B cell (primary cell): ENCODE measurements at regions not wholly inside any gene's neighbourhood (a gene's known extent, or its start where the extent isn't known, plus 50 kb on each side); places are given as distances from the start of the nearest gene placed in this dataset.

Experiments
- ATAC-seq: fragments of 200-7000 bp; cut with Tn5 transposase; one replicate; pipeline ENCODE4 v1.10.0; 2021; ENCODE audit warnings: low read depth, mild to moderate bottlenecking, moderate number of reproducible peaks, moderate library complexity
- CTCF ChIA-PET: fragments of 350-600 bp; sonication (Branson Sonifier 250); formaldehyde crosslinking; loops from one replicate; lab custom pipeline; 2021; ENCODE audit warnings: antibody characterized with exemption, inconsistent platforms; lab: Charles Lee
- POLR2A ChIA-PET: fragments of 350-600 bp; sonication (Branson Sonifier 250); formaldehyde crosslinking; loops from one replicate; lab custom pipeline; 2021; ENCODE audit warnings: antibody characterized with exemption; lab: Charles Lee
- DNase-seq: peaks from one replicate; pipeline ENCODE4 v3.0.0; 2013
- H2AFZ ChIP-seq: 2 replicates; pipeline ENCODE4 v1.6.1; 2012; ENCODE audit warnings: mild to moderate bottlenecking, low read depth, low read length; ENCODE audit not compliant: insufficient read depth, poor library complexity, severe bottlenecking
- H3K27ac ChIP-seq, 2 donors: 1 replicate in 1 of 2; 2 replicates in 1 of 2; pipeline ENCODE4 v1.5.1; 2012 to 2013; ENCODE audit warnings: low read length in 2 of 2, mild to moderate bottlenecking in 2 of 2, moderate library complexity in 1 of 2
- H3K27me3 ChIP-seq, 4 experiments: fragments of 200-600 bp in 1 of 4; sonication (generic) in 1 of 4; replicated peaks in 1 of 4; 1 replicate in 2 of 4; 2 replicates in 2 of 4; pipeline versions ENCODE4 v1.6.1 to v1.7.0; 2013 to 2016; ENCODE audit warnings: low read length in 3 of 4, mild to moderate bottlenecking in 2 of 4, mixed read lengths in 1 of 4, moderate library complexity in 1 of 4; ENCODE audit not compliant: insufficient read depth in 4 of 4, control insufficient read depth in 3 of 4; ENCODE audit errors: control extremely low read depth in 1 of 4
- H3K36me3 ChIP-seq, 2 experiments: replicated peaks in 1 of 2; 1 replicate in 1 of 2; 2 replicates in 1 of 2; pipeline versions ENCODE4 v1.6.1 to v1.7.1; 2013; ENCODE audit warnings: low read length in 1 of 2; ENCODE audit not compliant: insufficient read depth in 2 of 2, control insufficient read depth in 1 of 2; ENCODE audit errors: control extremely low read depth in 1 of 2, extremely low read depth in 1 of 2
- H3K4me1 ChIP-seq, 2 donors: fragments of 200-600 bp in 1 of 2; sonication (generic) in 1 of 2; 1 replicate in 1 of 2; 2 replicates in 1 of 2; pipeline versions ENCODE4 v1.5.1 to v1.6.1; 2013 to 2017; ENCODE audit warnings: low read length in 2 of 2; ENCODE audit not compliant: control insufficient read depth in 2 of 2, insufficient read depth in 2 of 2
- H3K4me2 ChIP-seq: replicated peaks from 2 replicates; pipeline ENCODE3; 2012; ENCODE audit warnings: mild to moderate bottlenecking, low read depth, low read length; ENCODE audit not compliant: poor library complexity, severe bottlenecking
- H3K4me3 ChIP-seq, 5 experiments: fragments of 200-600 bp in 1 of 5; sonication (generic) in 1 of 5; 1 replicate in 3 of 5; 2 replicates in 2 of 5; pipeline versions ENCODE4 v1.5.1 to v1.7.0; 2011 to 2016; ENCODE audit warnings: low read length in 4 of 5, mild to moderate bottlenecking in 4 of 5, low read depth in 2 of 5, control low read depth in 1 of 5, moderate library complexity in 1 of 5; ENCODE audit not compliant: insufficient read depth in 1 of 5; ENCODE audit errors: control extremely low read depth in 1 of 5, extremely low read depth in 1 of 5
- H3K79me2 ChIP-seq: fragments of 200-600 bp; sonication (generic); one replicate; pipeline ENCODE4 v1.6.0; 2016; ENCODE audit warnings: low read length; ENCODE audit not compliant: control insufficient read depth, insufficient read depth
- H3K9ac ChIP-seq: fragments of 200-600 bp; sonication (generic); 2 replicates; pipeline ENCODE4 v1.6.1; 2017; ENCODE audit warnings: mild to moderate bottlenecking, low read length, moderate library complexity
- H3K9me3 ChIP-seq, 3 donors: one replicate each; pipeline versions ENCODE4 v1.6.1 to v1.7.1; 2013; ENCODE audit warnings: low read length in 2 of 3; ENCODE audit not compliant: control insufficient read depth in 2 of 3, insufficient read depth in 1 of 3; ENCODE audit errors: control extremely low read depth in 1 of 3
- H4K20me1 ChIP-seq: 2 replicates; pipeline ENCODE4 v1.6.0; 2012; ENCODE audit warnings: mild to moderate bottlenecking, low read length; ENCODE audit not compliant: insufficient read depth, control insufficient read depth, poor library complexity, severe bottlenecking
- H3K27ac Mint-ChIP-seq: one replicate; pipeline ENCODE4 v1.8.0; 2021; ENCODE audit warnings: mixed read lengths
- H3K27me3 Mint-ChIP-seq: one replicate; pipeline ENCODE4 v1.8.0; 2021; ENCODE audit warnings: mixed read lengths
- H3K4me1 Mint-ChIP-seq: one replicate; pipeline ENCODE4 v1.8.0; 2021; ENCODE audit warnings: mixed read lengths
- H3K4me3 Mint-ChIP-seq: one replicate; pipeline ENCODE4 v1.8.0; 2021; ENCODE audit warnings: mixed read lengths
- H3K9me3 Mint-ChIP-seq: one replicate; pipeline ENCODE4 v1.8.0; 2022; ENCODE audit warnings: mixed read lengths; ENCODE audit not compliant: insufficient read depth
- CTCF ChIP-seq: fragments of 200-600 bp; IDR thresholded peaks from one replicate; pipeline ENCODE4 v1.8.0; 2022; ENCODE audit warnings: antibody characterized with exemption, mild to moderate bottlenecking
- EZH2 ChIP-seq: IDR thresholded peaks from 2 replicates; pipeline ENCODE4 v1.6.1; 2012; ENCODE audit warnings: borderline replicate concordance, low read depth, mild to moderate bottlenecking, moderate library complexity, low read length; ENCODE audit not compliant: insufficient read depth, poor library complexity, severe bottlenecking
- WGBS: methylation state at CpG from one replicate; pipeline ENCODE4 v1.1.5; 2013; ENCODE audit warnings: missing lambda C conversion rate; ENCODE audit not compliant: insufficient coverage; 5-methylcytosine and 5-hydroxymethylcytosine counted together
- intact Hi-C: fragments of 100-400 bp; cut with micrococcal nuclease; formaldehyde crosslinking; loops from one replicate; pipeline ENCODE4 v1.10.0; 2022

DNA sequence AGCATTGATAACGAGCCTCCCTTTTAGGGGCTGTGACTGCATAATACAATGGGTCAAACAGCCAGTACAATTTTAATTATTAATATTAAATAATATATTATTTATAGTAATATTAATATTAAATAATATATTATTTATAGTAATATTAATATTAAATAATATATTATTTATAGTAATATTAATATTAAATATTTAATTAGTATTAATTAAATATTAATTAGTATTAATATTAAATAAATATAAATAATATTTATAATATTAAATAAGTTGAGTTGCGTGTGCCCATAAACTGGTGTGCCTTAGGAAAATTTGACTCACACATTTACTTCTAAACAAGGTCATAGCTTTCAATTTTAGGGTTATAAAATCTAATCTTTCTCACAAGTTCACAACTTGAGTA is 509.3 kb upstream of the RGS18 start:
- Histone ChIP-seq H3K79me2 (no peaks in the 10 kb centered on the region), H3K4me2 (no peak overlapping the region), H3K4me1 (no peaks in the 10 kb centered on the region), H3K9me3 (peaks cover 0 to 2% (median 0%) of the 10 kb centered on the region in 3 donors), H3K36me3 (no peaks in the 10 kb centered on the region), H3K4me3 (no peak overlapping the region), H4K20me1 (no peaks in the 10 kb centered on the region), H3K27me3 (no peaks in the 10 kb centered on the region), H2AFZ (no peak overlapping the region), H3K27ac (no peak overlapping the region), H3K9ac (no peak overlapping the region)
- CTCF ChIA-PET = no interaction called here
- H3K4me3 Mint-ChIP-seq = no peak overlapping the region
- DNase-seq = no peak
- TF ChIP-seq CTCF (no peak), EZH2 (no peak)
- WGBS = no CpG with 5 or more reads among the region's 2 CpGs
- no peaks in the 10 kb centered on the region for H3K27me3 Mint-ChIP-seq
- no peak for ATAC-seq
- no peaks in the 10 kb centered on the region for H3K9me3 Mint-ChIP-seq
- H3K27ac Mint-ChIP-seq = no peak overlapping the region
- intact Hi-C loops = no loop called here
- no peaks in the 10 kb centered on the region for H3K4me1 Mint-ChIP-seq
- POLR2A ChIA-PET = no interaction called here

DNA sequence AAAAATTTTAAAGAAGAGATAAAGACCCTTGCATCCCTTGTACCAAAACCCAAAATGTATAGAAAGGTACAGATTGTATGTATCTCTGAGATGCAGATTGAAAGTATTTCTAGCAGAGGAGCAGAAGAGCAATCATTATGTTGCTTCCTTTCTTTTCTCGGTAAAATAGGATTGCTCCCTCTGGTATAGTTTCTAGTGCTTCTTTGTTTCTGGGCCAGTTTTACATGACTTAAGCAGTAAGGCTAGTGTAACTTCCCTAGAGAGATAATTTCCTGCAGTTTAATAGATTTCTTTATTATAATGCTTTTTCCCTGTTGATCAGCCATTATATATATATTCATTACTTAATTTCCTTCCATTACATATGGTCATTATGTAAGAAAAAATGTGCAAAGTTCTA is 496.2 kb upstream of the RGS18 start:
- H2AFZ ChIP-seq = no peak overlapping the region
- no peaks in the 10 kb centered on the region for H3K27me3 Mint-ChIP-seq
- H3K4me1 ChIP-seq = no peaks in the 10 kb centered on the region
- no peak overlapping the region for H3K9ac ChIP-seq
- H3K9me3 Mint-ChIP-seq = no peaks in the 10 kb centered on the region
- ChIA-PET POLR2A (no interaction called here), CTCF (no interaction called here)
- ATAC-seq = no peak
- H3K9me3 ChIP-seq = no peaks in the 10 kb centered on the region
- intact Hi-C loops = no loop called here
- H3K4me3 Mint-ChIP-seq = no peak overlapping the region
- no peaks in the 10 kb centered on the region for H4K20me1 ChIP-seq
- H3K79me2 ChIP-seq = no peaks in the 10 kb centered on the region
- DNase-seq = no peak
- WGBS = no CpG with 5 or more reads among the region's 1 CpG
- no peaks in the 10 kb centered on the region for H3K4me1 Mint-ChIP-seq
- no peaks in the 10 kb centered on the region for H3K27me3 ChIP-seq
- no peak overlapping the region for H3K27ac ChIP-seq
- no peak overlapping the region for H3K4me3 ChIP-seq
- H3K27ac Mint-ChIP-seq = no peak overlapping the region
- H3K4me2 ChIP-seq = no peak overlapping the region
- TF ChIP-seq CTCF = no peak
- no peak for TF ChIP-seq EZH2
- no peaks in the 10 kb centered on the region for H3K36me3 ChIP-seq
